ENCODE measurements at regions not wholly inside any gene's neighbourhood (a gene's known extent, or its start where the extent isn't known, plus 50 kb on each side); places are given as distances from the start of the nearest gene placed in this dataset.

DNA sequence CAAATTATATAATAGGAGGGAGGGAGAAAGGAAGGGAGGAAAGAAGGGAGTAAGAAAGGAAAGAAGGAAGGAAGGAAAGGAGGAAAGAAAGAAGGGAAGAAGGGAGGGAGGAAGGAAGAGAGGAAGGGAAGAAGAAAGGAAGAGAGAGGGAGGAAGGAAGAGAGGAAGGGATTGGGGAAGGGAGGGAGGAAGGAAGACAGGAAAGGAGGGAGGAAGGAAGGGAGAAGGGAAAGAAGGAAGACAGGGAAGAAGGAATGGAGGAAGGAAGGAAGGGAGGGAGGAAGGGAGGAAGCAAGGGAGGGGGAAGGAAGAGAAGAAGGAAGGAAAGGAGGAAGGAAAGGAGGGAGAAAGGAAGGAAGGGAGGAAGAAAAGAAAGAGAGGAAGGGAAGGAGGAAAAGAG, 660.5 kb downstream of the EPM2A start:
- no peak for ATAC-seq
- DNase-seq (ENCODE audit: low read depth, low spot score), result no peak
- intact Hi-C loops (cut with micrococcal nuclease; ENCODE audit: unreplicated experiment) (no loop called here), in situ Hi-C loops (cut with HindIII; ENCODE audit: low pct_unique_long_range_greater_than_20kb, low sequenced_read_pairs) (no loop called here)
- H3K27ac ChIP-seq (ENCODE audit: low read length), result no peak overlapping the region
- no peaks in the 10 kb centered on the region for H3K4me1 ChIP-seq (ENCODE audit: control insufficient read depth, insufficient read depth, low read length)
- TF ChIP-seq, protein P1, sequence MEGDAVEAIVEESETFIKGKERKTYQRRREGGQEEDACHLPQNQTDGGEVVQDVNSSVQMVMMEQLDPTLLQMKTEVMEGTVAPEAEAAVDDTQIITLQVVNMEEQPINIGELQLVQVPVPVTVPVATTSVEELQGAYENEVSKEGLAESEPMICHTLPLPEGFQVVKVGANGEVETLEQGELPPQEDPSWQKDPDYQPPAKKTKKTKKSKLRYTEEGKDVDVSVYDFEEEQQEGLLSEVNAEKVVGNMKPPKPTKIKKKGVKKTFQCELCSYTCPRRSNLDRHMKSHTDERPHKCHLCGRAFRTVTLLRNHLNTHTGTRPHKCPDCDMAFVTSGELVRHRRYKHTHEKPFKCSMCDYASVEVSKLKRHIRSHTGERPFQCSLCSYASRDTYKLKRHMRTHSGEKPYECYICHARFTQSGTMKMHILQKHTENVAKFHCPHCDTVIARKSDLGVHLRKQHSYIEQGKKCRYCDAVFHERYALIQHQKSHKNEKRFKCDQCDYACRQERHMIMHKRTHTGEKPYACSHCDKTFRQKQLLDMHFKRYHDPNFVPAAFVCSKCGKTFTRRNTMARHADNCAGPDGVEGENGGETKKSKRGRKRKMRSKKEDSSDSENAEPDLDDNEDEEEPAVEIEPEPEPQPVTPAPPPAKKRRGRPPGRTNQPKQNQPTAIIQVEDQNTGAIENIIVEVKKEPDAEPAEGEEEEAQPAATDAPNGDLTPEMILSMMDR (IDR thresholded peaks at IDR 0.05), result no peak
- TF ChIP-seq SIN3A (IDR thresholded peaks at IDR 0.05; ENCODE audit: borderline replicate concordance, insufficient read depth, low read depth, low read length) (no peak), TCF7L2 (IDR thresholded peaks at IDR 0.05; ENCODE audit: low read depth, low read length) (no peak), POLR2AphosphoS5 (IDR thresholded peaks at IDR 0.05; ENCODE audit: low read depth, low read length) (no peak)
- no peaks in the 10 kb centered on the region; the same call in 1 of the 2 replicates for H3K9me3 ChIP-seq (ENCODE audit: control insufficient read depth, insufficient read depth, low read depth, low read length)
- BruUV-seq (replicated peaks), result no TSS peak
- H3K4me3 ChIP-seq (ENCODE audit: low read depth in 2 of 2, low read length in 2 of 2), result no peak overlapping the region
- no peaks in the 10 kb centered on the region for H3K36me3 ChIP-seq (ENCODE audit: control insufficient read depth, insufficient read depth, low read length)
- ChIA-PET CTCF (no interaction called here), POLR2A (no interaction called here)
- H3K27me3 ChIP-seq (ENCODE audit: control insufficient read depth, insufficient read depth, low read length), result no peaks in the 10 kb centered on the region

DNA sequence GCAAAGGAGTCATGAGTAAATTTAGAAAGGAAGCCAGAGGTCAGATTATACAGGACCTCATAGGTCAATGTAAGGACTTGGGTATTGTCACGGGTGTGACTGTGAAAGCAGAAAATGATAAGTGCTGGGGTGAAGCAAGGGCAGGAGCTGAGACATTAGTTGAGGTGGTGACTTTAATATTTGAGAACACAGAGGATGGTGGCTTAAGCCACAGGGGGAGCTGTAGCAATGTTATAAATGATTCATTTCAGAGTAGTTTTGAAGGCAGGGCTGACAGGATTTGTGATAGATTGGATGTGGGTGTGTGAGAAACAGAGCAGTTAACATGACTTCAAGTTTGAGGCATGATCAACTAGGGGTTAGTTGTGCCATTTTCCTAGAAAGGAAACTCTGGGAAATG, 659.9 kb downstream of the EPM2A start:
- POLR2A ChIA-PET, result no interaction called here
- CTCF ChIA-PET, result no interaction called here
- Histone ChIP-seq H3K4me1 (ENCODE audit: control insufficient read depth, insufficient read depth, low read length) (no peaks in the 10 kb centered on the region), H3K9me3 (ENCODE audit: control insufficient read depth, insufficient read depth, low read depth, low read length) (no peaks in the 10 kb centered on the region; the same call in 1 of the 2 replicates), H3K36me3 (ENCODE audit: control insufficient read depth, insufficient read depth, low read length) (no peaks in the 10 kb centered on the region), H3K27me3 (ENCODE audit: control insufficient read depth, insufficient read depth, low read length) (no peaks in the 10 kb centered on the region), H3K4me3 (ENCODE audit: low read depth in 2 of 2, low read length in 2 of 2) (no peak overlapping the region), H3K27ac (ENCODE audit: low read length) (no peak overlapping the region)
- DNase-seq (ENCODE audit: low read depth, low spot score) (no peak), ATAC-seq (no peak)
- intact Hi-C loops (cut with micrococcal nuclease; ENCODE audit: unreplicated experiment) (no loop called here), in situ Hi-C loops (cut with HindIII; ENCODE audit: low pct_unique_long_range_greater_than_20kb, low sequenced_read_pairs) (no loop called here)
- BruUV-seq (replicated peaks), result no TSS peak
- TF ChIP-seq, protein P2, sequence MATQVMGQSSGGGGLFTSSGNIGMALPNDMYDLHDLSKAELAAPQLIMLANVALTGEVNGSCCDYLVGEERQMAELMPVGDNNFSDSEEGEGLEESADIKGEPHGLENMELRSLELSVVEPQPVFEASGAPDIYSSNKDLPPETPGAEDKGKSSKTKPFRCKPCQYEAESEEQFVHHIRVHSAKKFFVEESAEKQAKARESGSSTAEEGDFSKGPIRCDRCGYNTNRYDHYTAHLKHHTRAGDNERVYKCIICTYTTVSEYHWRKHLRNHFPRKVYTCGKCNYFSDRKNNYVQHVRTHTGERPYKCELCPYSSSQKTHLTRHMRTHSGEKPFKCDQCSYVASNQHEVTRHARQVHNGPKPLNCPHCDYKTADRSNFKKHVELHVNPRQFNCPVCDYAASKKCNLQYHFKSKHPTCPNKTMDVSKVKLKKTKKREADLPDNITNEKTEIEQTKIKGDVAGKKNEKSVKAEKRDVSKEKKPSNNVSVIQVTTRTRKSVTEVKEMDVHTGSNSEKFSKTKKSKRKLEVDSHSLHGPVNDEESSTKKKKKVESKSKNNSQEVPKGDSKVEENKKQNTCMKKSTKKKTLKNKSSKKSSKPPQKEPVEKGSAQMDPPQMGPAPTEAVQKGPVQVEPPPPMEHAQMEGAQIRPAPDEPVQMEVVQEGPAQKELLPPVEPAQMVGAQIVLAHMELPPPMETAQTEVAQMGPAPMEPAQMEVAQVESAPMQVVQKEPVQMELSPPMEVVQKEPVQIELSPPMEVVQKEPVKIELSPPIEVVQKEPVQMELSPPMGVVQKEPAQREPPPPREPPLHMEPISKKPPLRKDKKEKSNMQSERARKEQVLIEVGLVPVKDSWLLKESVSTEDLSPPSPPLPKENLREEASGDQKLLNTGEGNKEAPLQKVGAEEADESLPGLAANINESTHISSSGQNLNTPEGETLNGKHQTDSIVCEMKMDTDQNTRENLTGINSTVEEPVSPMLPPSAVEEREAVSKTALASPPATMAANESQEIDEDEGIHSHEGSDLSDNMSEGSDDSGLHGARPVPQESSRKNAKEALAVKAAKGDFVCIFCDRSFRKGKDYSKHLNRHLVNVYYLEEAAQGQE (IDR thresholded peaks at IDR 0.05; ENCODE audit: insufficient read depth in 1 of 2, low read depth in 2 of 2, low read length in 1 of 2), result no peak
- no peak for TF ChIP-seq SIN3A (IDR thresholded peaks at IDR 0.05; ENCODE audit: borderline replicate concordance, insufficient read depth, low read depth, low read length)
- TF ChIP-seq, protein P1 (IDR thresholded peaks at IDR 0.05), result peak; percentile 17; the same call in 1 of the 2 replicates
- TF ChIP-seq TCF7L2 (IDR thresholded peaks at IDR 0.05; ENCODE audit: low read depth, low read length), result no peak
